ENCODE measurements at regions not wholly inside any gene's neighbourhood (a gene's known extent, or its start where the extent isn't known, plus 50 kb on each side); places are given as distances from the start of the nearest gene placed in this dataset.

- no peaks in the 10 kb centered on the region for H3K36me3 ChIP-seq (ENCODE audit: control insufficient read depth in 1 of 2, insufficient read depth in 2 of 2, low read length in 2 of 2)
- ChIA-PET RAD21 (ENCODE audit: low non-redundant PET in 1 of 2, low total read pairs in 2 of 2, uncharacterized antibody in 2 of 2, unreplicated experiment in 2 of 2) (no interaction called here), POLR2A (no interaction called here), CTCF (no interaction called here)
- no peak overlapping the region for H3K4me3 ChIP-seq (replicated peaks in 1 of 2; ENCODE audit: low read depth in 1 of 2, low read length in 2 of 2)
- no peak overlapping the region for H3K27ac ChIP-seq (ENCODE audit: low read depth, low read length)
- TF ChIP-seq SRF (IDR thresholded peaks at IDR 0.05; ENCODE audit: low read depth) (no peak), SIN3A (IDR thresholded peaks at IDR 0.05; ENCODE audit: low read depth) (no peak), ZFX (IDR thresholded peaks at IDR 0.05) (no peak)
- no peaks in the 10 kb centered on the region for H3K27me3 ChIP-seq (ENCODE audit: insufficient read depth, low read length)
- BruUV-seq (replicated peaks): no TSS peak
- H4K20me1 ChIP-seq (ENCODE audit: insufficient read depth): no peaks in the 10 kb centered on the region
- H3K9me3 ChIP-seq (ENCODE audit: control insufficient read depth in 1 of 2, insufficient read depth in 1 of 2, low read depth in 1 of 2, low read length in 2 of 2): no peaks in the 10 kb centered on the region
- no peak overlapping the region for H3K9ac ChIP-seq (ENCODE audit: low read length)
- no peaks in the 10 kb centered on the region for H3K79me2 ChIP-seq (ENCODE audit: insufficient read depth, low read length)
- no peaks in the 10 kb centered on the region for H3K9me2 ChIP-seq (ENCODE audit: insufficient read depth)
- no peak overlapping the region for H2AFZ ChIP-seq (ENCODE audit: low read depth, low read length, poor library complexity, severe bottlenecking)
- DNase-seq (ENCODE audit: low read depth, low spot score) (no peak), ATAC-seq (no peak)
- intact Hi-C loops (cut with micrococcal nuclease): no loop called here
- H3K4me2 ChIP-seq (ENCODE audit: low read length): no peak overlapping the region
- H3K4me1 ChIP-seq (ENCODE audit: control insufficient read depth in 1 of 2, insufficient read depth in 2 of 2, low read length in 2 of 2): no peaks in the 10 kb centered on the region
These were observed 196.1 kb downstream of the UBE2E3 start for GRCh38 chr2:181176540-181176939.

- TF ChIP-seq JUND (IDR thresholded peaks at IDR 0.05) (no peak), SRF (IDR thresholded peaks at IDR 0.05; ENCODE audit: low read depth) (no peak), YY1 (IDR thresholded peaks at IDR 0.05; ENCODE audit: extremely low read depth, insufficient replicate concordance, low read depth, low read length) (no peak), FOSL1 (IDR thresholded peaks at IDR 0.05; ENCODE audit: low read depth) (no peak), CTCF (IDR thresholded peaks at IDR 0.05 in 2 of 3, conservative IDR thresholded peaks at IDR 0.05 in 1 of 3; ENCODE audit: borderline replicate concordance in 1 of 3, insufficient read depth in 1 of 3, low read depth in 2 of 3, low read length in 2 of 3) (no peak)
These were observed 197.0 kb downstream of the UBE2E3 start for GRCh38 chr2:181177376-181177775.

More at GRCh38 chr2:181177376-181177775, 197.0 kb downstream of the UBE2E3 start:
- no peak for DNase-seq (ENCODE audit: low read depth, low spot score)
- ATAC-seq: no peak
- CTCF ChIA-PET: no interaction called here
- H3K4me1 ChIP-seq (ENCODE audit: control insufficient read depth in 1 of 2, insufficient read depth in 2 of 2, low read length in 2 of 2): no peaks in the 10 kb centered on the region
- POLR2A ChIA-PET: no interaction called here
- intact Hi-C loops (cut with micrococcal nuclease): no loop called here
- H3K9ac ChIP-seq (ENCODE audit: low read length): no peak overlapping the region
- RAD21 ChIA-PET (ENCODE audit: low non-redundant PET in 1 of 2, low total read pairs in 2 of 2, uncharacterized antibody in 2 of 2, unreplicated experiment in 2 of 2): no interaction called here
- no peak overlapping the region for H2AFZ ChIP-seq (ENCODE audit: low read depth, low read length, poor library complexity, severe bottlenecking)
- no peaks in the 10 kb centered on the region for H4K20me1 ChIP-seq (ENCODE audit: insufficient read depth)
- H3K27ac ChIP-seq (ENCODE audit: low read depth, low read length): no peak overlapping the region
- H3K4me2 ChIP-seq (ENCODE audit: low read length): no peak overlapping the region
- H3K4me3 ChIP-seq (replicated peaks in 1 of 2; ENCODE audit: low read depth in 1 of 2, low read length in 2 of 2): no peak overlapping the region
- BruUV-seq (replicated peaks): no TSS peak
- no peaks in the 10 kb centered on the region for H3K9me2 ChIP-seq (ENCODE audit: insufficient read depth)
- H3K9me3 ChIP-seq (ENCODE audit: control insufficient read depth in 1 of 2, insufficient read depth in 1 of 2, low read depth in 1 of 2, low read length in 2 of 2): no peaks in the 10 kb centered on the region
- H3K36me3 ChIP-seq (ENCODE audit: control insufficient read depth in 1 of 2, insufficient read depth in 2 of 2, low read length in 2 of 2): no peaks in the 10 kb centered on the region
- H3K27me3 ChIP-seq (ENCODE audit: insufficient read depth, low read length): no peaks in the 10 kb centered on the region
- H3K79me2 ChIP-seq (ENCODE audit: insufficient read depth, low read length): no peaks in the 10 kb centered on the region

All from HCT116 (cell line).